ENCODE measurements at regions not wholly inside any gene's neighbourhood (a gene's known extent, or its start where the extent isn't known, plus 50 kb on each side); places are given as distances from the start of the nearest gene placed in this dataset.

GRCh38 chr3:150255413-150255812, 152.7 kb upstream of the TSC22D2 start:
- POLR2A ChIA-PET: no interaction called here
- Histone ChIP-seq H3K4me3 (no peak overlapping the region), H3K4me2 (ENCODE audit: insufficient read depth, low read length) (no peak overlapping the region), H2AFZ (ENCODE audit: low read depth, low read length) (no peak overlapping the region), H3K27me3 (ENCODE audit: control insufficient read depth in 2 of 2, insufficient read depth in 2 of 2, low read length in 2 of 2) (no peaks in the 10 kb centered on the region), H3K4me1 (replicated peaks in 1 of 2; ENCODE audit: control insufficient read depth in 2 of 2, insufficient read depth in 2 of 2, low read length in 2 of 2) (peaks cover 0 to 6% of the 10 kb centered on the region in 2 experiments; a peak in 3 of 5 replicates), H3K9me3 (replicated peaks; ENCODE audit: control insufficient read depth, insufficient read depth, low read depth, low read length) (no peaks in the 10 kb centered on the region), H3K9me1 (ENCODE audit: control insufficient read depth, insufficient read depth, low read length) (no peaks in the 10 kb centered on the region), H3K27ac (ENCODE audit: extremely low read depth, low read depth, low read length) (no peak overlapping the region), H3K36me3 (ENCODE audit: control insufficient read depth, insufficient read depth, low read length) (no peaks in the 10 kb centered on the region), H3K9ac (ENCODE audit: insufficient read depth in 1 of 2, low read depth in 2 of 2, low read length in 2 of 2) (no peak overlapping the region), H4K20me1 (replicated peaks; ENCODE audit: control insufficient read depth, insufficient read depth, low read length) (no peaks in the 10 kb centered on the region), H3K79me2 (ENCODE audit: control insufficient read depth, insufficient read depth, low read length) (no peaks in the 10 kb centered on the region)
- in situ Hi-C loops (cut with MboI) (no loop called here), intact Hi-C loops (cut with micrococcal nuclease) (no loop called here)
- BruUV-seq (replicated peaks): no TSS peak
- FAIRE-seq: no peak
- 3% methylated on average over 3 of the region's 3 CpGs for WGBS (ENCODE audit: insufficient coverage, low coverage, missing lambda C conversion rate)
- ATAC-seq: no peak
- TF ChIP-seq ZC3H8 (IDR thresholded peaks at IDR 0.05) (no peak), HMGN3 (IDR thresholded peaks at IDR 0.05; ENCODE audit: borderline replicate concordance, extremely low read depth, insufficient read length, low read depth, low read length) (no peak), SREBF1 (IDR thresholded peaks at IDR 0.05; ENCODE audit: borderline replicate concordance, low read depth, low read length) (no peak), TAL1 (IDR thresholded peaks at IDR 0.05) (no peak)
- DNase-seq (ENCODE audit: extremely low read depth in 1 of 4, low spot score in 3 of 4): no peak
- CTCF ChIA-PET (ENCODE audit: low intra/inter-chr PET ratio): no interaction called here

DNA sequence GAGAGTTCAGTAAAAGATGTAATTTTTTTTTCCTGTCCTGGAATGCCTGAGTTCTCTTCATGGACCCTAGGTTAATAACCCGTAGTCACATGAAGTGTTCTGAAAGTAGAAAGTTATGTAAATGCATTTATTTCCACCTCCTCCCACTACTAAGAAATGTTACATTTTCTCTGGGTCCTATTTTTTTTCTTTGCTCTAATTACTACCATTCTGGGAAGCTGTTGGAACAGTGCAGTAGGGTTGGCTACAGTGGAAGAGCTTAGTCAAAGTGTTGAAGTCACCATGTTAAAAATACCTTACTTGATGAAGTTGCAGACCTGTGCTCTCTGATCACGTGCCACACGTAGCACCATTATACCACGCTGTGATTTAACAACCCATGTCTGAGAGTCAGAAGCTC, 153.8 kb upstream of the TSC22D2 start:
- 8% methylated on average over 4 of the region's 4 CpGs for WGBS (ENCODE audit: insufficient coverage, low coverage, missing lambda C conversion rate)
- H3K27me3 ChIP-seq (ENCODE audit: control insufficient read depth in 2 of 2, insufficient read depth in 2 of 2, low read length in 2 of 2): no peaks in the 10 kb centered on the region
- ATAC-seq: no peak
- intact Hi-C loops (cut with micrococcal nuclease) (no loop called here), in situ Hi-C loops (cut with MboI) (no loop called here)
- DNase-seq (ENCODE audit: extremely low read depth in 1 of 4, low spot score in 3 of 4): no peak
- H3K9me3 ChIP-seq (replicated peaks; ENCODE audit: control insufficient read depth, insufficient read depth, low read depth, low read length): no peaks in the 10 kb centered on the region
- no TSS peak for BruUV-seq (replicated peaks)
- peaks cover 0 to 6% of the 10 kb centered on the region in 2 experiments; a peak in 3 of 5 replicates for H3K4me1 ChIP-seq (replicated peaks in 1 of 2; ENCODE audit: control insufficient read depth in 2 of 2, insufficient read depth in 2 of 2, low read length in 2 of 2)
- no peak overlapping the region for H3K4me3 ChIP-seq
- no peak for FAIRE-seq
- H2AFZ ChIP-seq (ENCODE audit: low read depth, low read length): no peak overlapping the region
- POLR2A ChIA-PET: no interaction called here
- H3K9ac ChIP-seq (ENCODE audit: insufficient read depth in 1 of 2, low read depth in 2 of 2, low read length in 2 of 2): no peak overlapping the region
- H3K79me2 ChIP-seq (ENCODE audit: control insufficient read depth, insufficient read depth, low read length): no peaks in the 10 kb centered on the region
- no peak overlapping the region for H3K27ac ChIP-seq (ENCODE audit: extremely low read depth, low read depth, low read length)
- no peak overlapping the region for H3K4me2 ChIP-seq (ENCODE audit: insufficient read depth, low read length)
- CTCF ChIA-PET (ENCODE audit: low intra/inter-chr PET ratio): no interaction called here
- H3K36me3 ChIP-seq (ENCODE audit: control insufficient read depth, insufficient read depth, low read length): no peaks in the 10 kb centered on the region
- no peaks in the 10 kb centered on the region for H4K20me1 ChIP-seq (replicated peaks; ENCODE audit: control insufficient read depth, insufficient read depth, low read length)
- no peaks in the 10 kb centered on the region for H3K9me1 ChIP-seq (ENCODE audit: control insufficient read depth, insufficient read depth, low read length)
- TF ChIP-seq, protein P1, sequence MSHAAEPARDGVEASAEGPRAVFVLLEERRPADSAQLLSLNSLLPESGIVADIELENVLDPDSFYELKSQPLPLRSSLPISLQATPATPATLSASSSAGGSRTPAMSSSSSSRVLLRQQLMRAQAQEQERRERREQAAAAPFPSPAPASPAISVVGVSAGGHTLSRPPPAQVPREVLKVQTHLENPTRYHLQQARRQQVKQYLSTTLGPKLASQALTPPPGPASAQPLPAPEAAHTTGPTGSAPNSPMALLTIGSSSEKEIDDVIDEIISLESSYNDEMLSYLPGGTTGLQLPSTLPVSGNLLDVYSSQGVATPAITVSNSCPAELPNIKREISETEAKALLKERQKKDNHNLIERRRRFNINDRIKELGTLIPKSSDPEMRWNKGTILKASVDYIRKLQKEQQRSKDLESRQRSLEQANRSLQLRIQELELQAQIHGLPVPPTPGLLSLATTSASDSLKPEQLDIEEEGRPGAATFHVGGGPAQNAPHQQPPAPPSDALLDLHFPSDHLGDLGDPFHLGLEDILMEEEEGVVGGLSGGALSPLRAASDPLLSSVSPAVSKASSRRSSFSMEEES (CRISPR knock-in tag; IDR thresholded peaks at IDR 0.05): no peak
- TF ChIP-seq, protein P2, sequence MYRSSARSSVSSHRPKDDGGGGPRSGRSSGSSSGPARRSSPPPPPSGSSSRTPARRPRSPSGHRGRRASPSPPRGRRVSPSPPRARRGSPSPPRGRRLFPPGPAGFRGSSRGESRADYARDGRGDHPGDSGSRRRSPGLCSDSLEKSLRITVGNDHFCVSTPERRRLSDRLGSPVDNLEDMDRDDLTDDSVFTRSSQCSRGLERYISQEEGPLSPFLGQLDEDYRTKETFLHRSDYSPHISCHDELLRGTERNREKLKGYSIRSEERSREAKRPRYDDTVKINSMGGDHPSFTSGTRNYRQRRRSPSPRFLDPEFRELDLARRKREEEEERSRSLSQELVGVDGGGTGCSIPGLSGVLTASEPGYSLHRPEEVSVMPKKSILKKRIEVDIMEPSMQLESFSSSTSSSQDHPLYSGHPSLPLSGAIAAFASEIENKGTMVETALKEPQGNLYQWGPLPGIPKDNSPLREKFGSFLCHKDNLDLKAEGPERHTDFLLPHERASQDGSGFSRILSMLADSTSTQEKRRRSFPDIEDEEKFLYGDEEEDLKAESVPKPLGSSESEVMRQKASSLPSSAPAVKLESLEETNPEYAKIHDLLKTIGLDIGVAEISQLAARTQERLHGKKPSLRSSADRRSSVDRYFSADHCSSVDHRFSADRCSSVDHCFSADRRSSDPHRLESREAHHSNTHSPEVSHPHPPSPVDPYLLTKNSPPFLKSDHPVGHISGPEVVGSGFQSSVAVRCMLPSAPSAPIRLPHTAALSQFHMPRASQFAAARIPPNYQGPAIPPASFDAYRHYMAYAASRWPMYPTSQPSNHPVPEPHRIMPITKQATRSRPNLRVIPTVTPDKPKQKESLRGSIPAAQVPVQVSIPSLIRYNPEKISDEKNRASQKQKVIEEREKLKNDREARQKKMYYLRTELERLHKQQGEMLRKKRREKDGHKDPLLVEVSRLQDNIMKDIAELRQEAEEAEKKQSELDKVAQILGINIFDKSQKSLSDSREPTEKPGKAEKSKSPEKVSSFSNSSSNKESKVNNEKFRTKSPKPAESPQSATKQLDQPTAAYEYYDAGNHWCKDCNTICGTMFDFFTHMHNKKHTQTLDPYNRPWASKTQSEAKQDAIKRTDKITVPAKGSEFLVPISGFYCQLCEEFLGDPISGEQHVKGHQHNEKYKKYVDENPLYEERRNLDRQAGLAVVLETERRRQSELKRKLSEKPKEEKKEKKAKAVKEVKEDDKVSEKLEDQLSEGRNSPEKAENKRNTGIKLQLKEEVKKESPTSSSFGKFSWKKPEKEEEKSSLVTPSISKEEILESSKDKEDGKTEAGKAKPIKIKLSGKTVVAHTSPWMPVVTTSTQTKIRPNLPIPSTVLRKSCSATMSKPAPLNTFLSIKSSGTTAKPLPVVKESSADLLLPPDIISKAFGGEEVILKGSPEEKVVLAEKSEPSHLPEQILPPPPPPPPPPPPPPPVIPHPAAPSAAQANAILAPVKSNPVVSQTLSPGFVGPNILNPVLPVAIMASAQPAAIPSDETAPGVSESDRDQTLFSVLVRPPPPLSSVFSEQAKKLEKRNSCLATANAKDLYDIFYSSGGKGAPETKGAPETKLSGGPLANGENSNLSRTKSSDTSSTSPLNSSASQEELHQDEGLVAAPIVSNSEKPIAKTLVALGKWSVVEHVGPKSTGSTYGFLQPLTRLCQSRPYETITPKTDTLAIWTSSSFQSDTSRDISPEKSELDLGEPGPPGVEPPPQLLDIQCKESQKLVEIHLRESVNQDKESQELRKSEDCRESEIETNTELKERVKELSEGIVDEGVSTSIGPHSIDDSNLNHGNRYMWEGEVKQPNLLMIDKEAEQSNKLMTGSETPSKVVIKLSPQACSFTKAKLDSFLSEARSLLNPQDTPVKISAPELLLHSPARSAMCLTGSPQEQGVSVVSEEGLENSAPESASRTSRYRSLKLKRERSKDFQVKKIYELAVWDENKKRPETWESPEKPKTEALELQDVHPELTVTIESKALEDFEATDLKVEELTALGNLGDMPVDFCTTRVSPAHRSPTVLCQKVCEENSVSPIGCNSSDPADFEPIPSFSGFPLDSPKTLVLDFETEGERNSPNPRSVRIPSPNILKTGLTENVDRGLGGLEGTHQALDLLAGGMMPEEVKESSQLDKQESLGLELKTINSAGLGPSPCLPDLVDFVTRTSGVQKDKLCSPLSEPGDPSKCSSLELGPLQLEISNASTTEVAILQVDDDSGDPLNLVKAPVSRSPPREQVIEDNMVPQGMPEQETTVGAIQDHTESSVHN (IDR thresholded peaks at IDR 0.05; ENCODE audit: borderline replicate concordance in 1 of 2, low read depth in 1 of 2): no peak
